ENCODE measurements at regions not wholly inside any gene's neighbourhood (a gene's known extent, or its start where the extent isn't known, plus 50 kb on each side); places are given as distances from the start of the nearest gene placed in this dataset.

DNA sequence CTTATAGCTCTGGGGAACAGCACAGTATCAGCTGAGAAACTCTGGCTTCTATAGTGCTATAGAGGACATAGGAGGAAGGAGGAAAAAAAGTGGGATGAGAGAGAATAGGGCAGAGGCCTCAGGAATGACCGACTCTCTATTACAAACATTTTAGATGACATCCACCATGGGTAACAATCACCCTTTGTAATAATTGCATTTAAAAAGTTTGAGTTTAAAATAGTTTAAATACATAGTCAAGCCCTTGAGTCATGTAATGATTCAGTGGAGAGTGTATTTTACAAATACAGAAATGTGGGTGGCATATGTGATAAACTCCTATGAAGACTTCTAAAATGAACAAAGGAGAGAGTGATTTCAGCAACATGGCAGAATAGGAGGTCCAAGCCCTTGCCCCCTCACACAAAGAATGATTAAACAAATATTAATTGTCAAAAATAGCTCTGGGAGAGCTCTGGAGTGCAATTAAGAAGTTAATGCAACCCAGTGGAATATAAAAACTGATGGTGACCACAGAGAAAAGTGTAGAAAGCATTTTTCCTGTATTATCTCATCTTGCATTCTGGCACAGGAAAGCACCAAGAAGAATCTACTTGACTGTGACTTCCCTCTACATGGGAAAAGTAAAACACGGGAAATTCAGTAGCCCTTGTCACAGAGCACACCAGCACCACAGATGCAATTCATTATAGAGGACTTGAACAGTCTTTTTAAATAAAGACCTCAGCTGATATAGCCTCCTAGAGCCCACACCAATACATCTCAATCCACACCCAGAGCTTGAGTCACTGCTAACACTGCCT lies 569.0 kb upstream of the SORCS1 start:
- ChIA-PET POLR2A (ENCODE audit: unreplicated experiment) (no interaction called here), CTCF (no interaction called here)
- Histone ChIP-seq H2AFZ (no peak overlapping the region), H4K20me1 (ENCODE audit: insufficient read depth) (no peaks in the 10 kb centered on the region), H3K27me3 (ENCODE audit: insufficient read depth, low read depth) (no peaks in the 10 kb centered on the region), H3K27ac (no peak overlapping the region), H3F3A (ENCODE audit: insufficient read depth, low read depth) (no peaks in the 10 kb centered on the region), H3K9me2 (ENCODE audit: insufficient read depth) (no peaks in the 10 kb centered on the region), H3K4me1 (replicated peaks; ENCODE audit: insufficient read depth) (no peaks in the 10 kb centered on the region), H3K9me3 (ENCODE audit: insufficient read depth, low read depth) (no peaks in the 10 kb centered on the region), H3K36me3 (ENCODE audit: low read depth) (no peaks in the 10 kb centered on the region), H3K4me2 (no peak overlapping the region), H3K4me3 (no peak overlapping the region), H3K79me2 (ENCODE audit: low read depth) (no peaks in the 10 kb centered on the region)
- no peak for DNase-seq
- intact Hi-C loops (cut with micrococcal nuclease; ENCODE audit: unreplicated experiment), result no loop called here
- no TSS peak for BruUV-seq (replicated peaks)
- TF ChIP-seq, protein P1, sequence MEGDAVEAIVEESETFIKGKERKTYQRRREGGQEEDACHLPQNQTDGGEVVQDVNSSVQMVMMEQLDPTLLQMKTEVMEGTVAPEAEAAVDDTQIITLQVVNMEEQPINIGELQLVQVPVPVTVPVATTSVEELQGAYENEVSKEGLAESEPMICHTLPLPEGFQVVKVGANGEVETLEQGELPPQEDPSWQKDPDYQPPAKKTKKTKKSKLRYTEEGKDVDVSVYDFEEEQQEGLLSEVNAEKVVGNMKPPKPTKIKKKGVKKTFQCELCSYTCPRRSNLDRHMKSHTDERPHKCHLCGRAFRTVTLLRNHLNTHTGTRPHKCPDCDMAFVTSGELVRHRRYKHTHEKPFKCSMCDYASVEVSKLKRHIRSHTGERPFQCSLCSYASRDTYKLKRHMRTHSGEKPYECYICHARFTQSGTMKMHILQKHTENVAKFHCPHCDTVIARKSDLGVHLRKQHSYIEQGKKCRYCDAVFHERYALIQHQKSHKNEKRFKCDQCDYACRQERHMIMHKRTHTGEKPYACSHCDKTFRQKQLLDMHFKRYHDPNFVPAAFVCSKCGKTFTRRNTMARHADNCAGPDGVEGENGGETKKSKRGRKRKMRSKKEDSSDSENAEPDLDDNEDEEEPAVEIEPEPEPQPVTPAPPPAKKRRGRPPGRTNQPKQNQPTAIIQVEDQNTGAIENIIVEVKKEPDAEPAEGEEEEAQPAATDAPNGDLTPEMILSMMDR (conservative IDR thresholded peaks at IDR 0.05), result no peak
- TF ChIP-seq EZH2 (IDR thresholded peaks at IDR 0.05; ENCODE audit: low read depth), result no peak

DNA sequence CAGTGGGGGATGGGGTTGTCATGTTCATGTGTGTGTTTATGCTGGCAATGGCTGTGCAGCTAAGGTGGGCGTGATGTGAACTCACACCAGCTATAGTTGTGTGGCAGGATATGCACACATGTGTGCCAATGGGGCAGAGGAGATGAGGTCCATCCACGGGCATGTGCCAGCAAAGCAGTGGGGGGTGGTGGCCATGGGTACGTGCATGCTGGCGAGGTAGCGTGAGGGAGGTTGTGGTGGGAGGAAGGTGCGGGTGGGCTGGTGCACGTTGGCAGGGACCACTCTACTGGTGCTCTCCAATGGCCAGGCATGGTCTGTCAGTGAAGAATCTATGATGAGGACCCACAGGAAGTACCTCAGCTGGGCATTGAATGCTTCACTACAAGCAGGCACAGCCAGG lies 567.5 kb upstream of the SORCS1 start:
- ChIA-PET CTCF (no interaction called here), POLR2A (ENCODE audit: unreplicated experiment) (no interaction called here)

GRCh38 chr10:107728807-107729206 lies 564.3 kb upstream of the SORCS1 start:
- no peaks in the 10 kb centered on the region for H3K9me3 ChIP-seq (ENCODE audit: insufficient read depth, low read depth)
- H3K4me1 ChIP-seq (replicated peaks; ENCODE audit: insufficient read depth), result no peaks in the 10 kb centered on the region
- POLR2A ChIA-PET (ENCODE audit: unreplicated experiment), result no interaction called here
- no peak overlapping the region for H3K27ac ChIP-seq
- H3K36me3 ChIP-seq (ENCODE audit: low read depth), result no peaks in the 10 kb centered on the region
- no peaks in the 10 kb centered on the region for H3K27me3 ChIP-seq (ENCODE audit: insufficient read depth, low read depth)
- no TSS peak for BruUV-seq (replicated peaks)
- TF ChIP-seq EZH2 (IDR thresholded peaks at IDR 0.05; ENCODE audit: low read depth), result no peak
- TF ChIP-seq, protein P1 (conservative IDR thresholded peaks at IDR 0.05), result no peak
- no peaks in the 10 kb centered on the region for H3K79me2 ChIP-seq (ENCODE audit: low read depth)
- intact Hi-C loops (cut with micrococcal nuclease; ENCODE audit: unreplicated experiment), result no loop called here
- no peak for DNase-seq
- no peak overlapping the region for H2AFZ ChIP-seq
- H4K20me1 ChIP-seq (ENCODE audit: insufficient read depth), result no peaks in the 10 kb centered on the region
- H3F3A ChIP-seq (ENCODE audit: insufficient read depth, low read depth), result no peaks in the 10 kb centered on the region
- H3K4me3 ChIP-seq, result no peak overlapping the region
- no peak overlapping the region for H3K4me2 ChIP-seq
- CTCF ChIA-PET, result no interaction called here
- H3K9me2 ChIP-seq (ENCODE audit: insufficient read depth), result no peaks in the 10 kb centered on the region

More for the DNA sequence above, 567.5 kb upstream of the SORCS1 start:
- H3K4me3 ChIP-seq, result no peak overlapping the region
- TF ChIP-seq, protein P1 (conservative IDR thresholded peaks at IDR 0.05), result no peak
- TF ChIP-seq EZH2 (IDR thresholded peaks at IDR 0.05; ENCODE audit: low read depth), result no peak
- no peaks in the 10 kb centered on the region for H3K9me3 ChIP-seq (ENCODE audit: insufficient read depth, low read depth)
- no peaks in the 10 kb centered on the region for H3K36me3 ChIP-seq (ENCODE audit: low read depth)
- H3K4me2 ChIP-seq, result no peak overlapping the region
- no peaks in the 10 kb centered on the region for H3F3A ChIP-seq (ENCODE audit: insufficient read depth, low read depth)
- no peaks in the 10 kb centered on the region for H3K4me1 ChIP-seq (replicated peaks; ENCODE audit: insufficient read depth)
- no TSS peak for BruUV-seq (replicated peaks)
- H3K27me3 ChIP-seq (ENCODE audit: insufficient read depth, low read depth), result no peaks in the 10 kb centered on the region
- H2AFZ ChIP-seq, result no peak overlapping the region
- no peaks in the 10 kb centered on the region for H4K20me1 ChIP-seq (ENCODE audit: insufficient read depth)
- H3K79me2 ChIP-seq (ENCODE audit: low read depth), result no peaks in the 10 kb centered on the region
- DNase-seq, result no peak
- H3K9me2 ChIP-seq (ENCODE audit: insufficient read depth), result no peaks in the 10 kb centered on the region
- intact Hi-C loops (cut with micrococcal nuclease; ENCODE audit: unreplicated experiment), result no loop called here
- no peak overlapping the region for H3K27ac ChIP-seq

Data from PC-9 (cell line).